T47D (cell line): ENCODE measurements at regions not wholly inside any gene's neighbourhood (a gene's known extent, or its start where the extent isn't known, plus 50 kb on each side); places are given as distances from the start of the nearest gene placed in this dataset.
"Not testable (repeated sequence)": the region's sequence is repeated elsewhere in the genome, so short reads cannot be mapped to it uniquely, and the experiment has no call there.

Experiments
- DNase-seq, 2 experiments: peaks; one replicate each; pipeline versions ENCODE4 v3.0.0 to v3.0.0-alpha.2; 2011 to 2012; ENCODE audit warnings: low read depth in 1 of 2, low spot score in 1 of 2
- JUND ChIP-seq: IDR thresholded peaks from 2 replicates; pipeline ENCODE4 v1.6.1; 2012; ENCODE audit warnings: low read depth
- in situ Hi-C: cut with HindIII; loops from 2 replicates; pipeline ENCODE4 v1.10.0; 2016; ENCODE audit warnings: low sequenced_read_pairs, low pct_unique_long_range_greater_than_20kb

- in situ Hi-C loops = no loop called here
- DNase-seq = no peak
- TF ChIP-seq JUND = no peak
Measured at GRCh38 chr11:106496677-106497076, 419.2 kb downstream of the AASDHPPT start.

- DNase-seq = no peak
- in situ Hi-C loops = no loop called here
- TF ChIP-seq JUND = no peak
Measured at GRCh38 chr11:106497321-106497720, 419.9 kb downstream of the AASDHPPT start.

- no peak for TF ChIP-seq JUND
- in situ Hi-C loops = no loop called here
- peak in 1 of 2 experiments; percentile 16 for DNase-seq
Measured at GRCh38 chr11:106497822-106498221, 420.4 kb downstream of the AASDHPPT start.

GRCh38 chr11:106503901-106504300 lies 426.4 kb downstream of the AASDHPPT start:
- in situ Hi-C loops = no loop called here
- no peak for DNase-seq
- TF ChIP-seq JUND = no peak

- DNase-seq = no peak
- in situ Hi-C loops = no loop called here
Measured at GRCh38 chr11:106507645-106508306, 430.3 kb downstream of the AASDHPPT start.

GRCh38 chr11:106514706-106515105 lies 437.2 kb downstream of the AASDHPPT start:
- no peak for DNase-seq
- in situ Hi-C loops = no loop called here
- no peak for TF ChIP-seq JUND

More at GRCh38 chr11:106507645-106508306, 430.3 kb downstream of the AASDHPPT start:
- TF ChIP-seq JUND = no peak

GRCh38 chr11:106517426-106517825 lies 440.0 kb downstream of the AASDHPPT start:
- TF ChIP-seq JUND = no peak
- in situ Hi-C loops = no loop called here
- DNase-seq = no peak

GRCh38 chr11:106520146-106520912 lies 442.9 kb downstream of the AASDHPPT start:
- in situ Hi-C loops = no loop called here
- no peak for DNase-seq

GRCh38 chr11:106520920-106521319 lies 443.5 kb downstream of the AASDHPPT start:
- TF ChIP-seq JUND = no peak
- in situ Hi-C loops = no loop called here
- no peak for DNase-seq

More at GRCh38 chr11:106520146-106520912, 442.9 kb downstream of the AASDHPPT start:
- no peak for TF ChIP-seq JUND

- TF ChIP-seq JUND = no peak
- in situ Hi-C loops = no loop called here
- DNase-seq = no peak
Measured at GRCh38 chr11:106523171-106523570, 445.7 kb downstream of the AASDHPPT start.

- TF ChIP-seq JUND = no peak
- in situ Hi-C loops = no loop called here
- DNase-seq = no peak
Measured at GRCh38 chr11:106523921-106524320, 446.5 kb downstream of the AASDHPPT start.

- no peak for DNase-seq
- TF ChIP-seq JUND = no peak
- in situ Hi-C loops = no loop called here
Measured at GRCh38 chr11:106524436-106524835, 447.0 kb downstream of the AASDHPPT start.

GRCh38 chr11:106531648-106532047 lies 454.2 kb downstream of the AASDHPPT start:
- in situ Hi-C loops, DNase-seq: not testable (repeated sequence)

- in situ Hi-C loops = no loop called here
- TF ChIP-seq JUND = no peak
Measured at GRCh38 chr11:106533046-106533445, 455.6 kb downstream of the AASDHPPT start.

More at GRCh38 chr11:106533046-106533445, 455.6 kb downstream of the AASDHPPT start:
- DNase-seq = no peak
